Esophagus (tissue), 2 donors: ENCODE measurements at regions not wholly inside any gene's neighbourhood (a gene's known extent, or its start where the extent isn't known, plus 50 kb on each side); places are given as distances from the start of the nearest gene placed in this dataset.
"Not testable (repeated sequence)": the region's sequence is repeated elsewhere in the genome, so short reads cannot be mapped to it uniquely, and the experiment has no call there.

Source experiments
- H3K27ac ChIP-seq, 2 donors: one replicate each; pipeline ENCODE4 v1.5.1; 2013; ENCODE audit warnings: low read depth in 2 of 2, mild to moderate bottlenecking in 2 of 2, inconsistent platforms in 1 of 2, low read length in 1 of 2, moderate library complexity in 1 of 2
- H3K27me3 ChIP-seq, 2 donors: one replicate each; pipeline ENCODE4 v1.6.1; 2013; ENCODE audit warnings: low read length in 2 of 2, control low read depth in 1 of 2, mild to moderate bottlenecking in 1 of 2; ENCODE audit not compliant: insufficient read depth in 2 of 2, control insufficient read depth in 1 of 2
- H3K36me3 ChIP-seq, 2 donors: one replicate each; pipeline ENCODE4 v1.6.1; 2013; ENCODE audit warnings: low read length in 1 of 2; ENCODE audit not compliant: control insufficient read depth in 2 of 2, insufficient read depth in 2 of 2
- H3K4me1 ChIP-seq, 2 donors: one replicate each; pipeline ENCODE4 v1.6.1; 2013; ENCODE audit warnings: low read length in 1 of 2; ENCODE audit not compliant: control insufficient read depth in 2 of 2, insufficient read depth in 2 of 2
- H3K4me3 ChIP-seq, 2 donors: one replicate each; pipeline ENCODE4 v1.5.1; 2013; ENCODE audit warnings: low read length in 2 of 2, mild to moderate bottlenecking in 2 of 2, low read depth in 1 of 2, moderate library complexity in 1 of 2
- H3K9me3 ChIP-seq, 2 donors: one replicate each; pipeline ENCODE4 v1.6.1; 2013; ENCODE audit warnings: mild to moderate bottlenecking in 2 of 2, low read depth in 1 of 2, low read length in 1 of 2, moderate library complexity in 1 of 2; ENCODE audit not compliant: control insufficient read depth in 2 of 2, insufficient read depth in 1 of 2
- WGBS, 2 donors: extraction: QIAGEN DNeasy Blood & Tissue Kit; methylation state at CpG; one replicate each; pipeline ENCODE4 v1.1.7; 2013; 5-methylcytosine and 5-hydroxymethylcytosine counted together
- donor health status: healthy with polysubstance abuse.
- donor health status: Bipolar disorder and iron deficiency.

DNA sequence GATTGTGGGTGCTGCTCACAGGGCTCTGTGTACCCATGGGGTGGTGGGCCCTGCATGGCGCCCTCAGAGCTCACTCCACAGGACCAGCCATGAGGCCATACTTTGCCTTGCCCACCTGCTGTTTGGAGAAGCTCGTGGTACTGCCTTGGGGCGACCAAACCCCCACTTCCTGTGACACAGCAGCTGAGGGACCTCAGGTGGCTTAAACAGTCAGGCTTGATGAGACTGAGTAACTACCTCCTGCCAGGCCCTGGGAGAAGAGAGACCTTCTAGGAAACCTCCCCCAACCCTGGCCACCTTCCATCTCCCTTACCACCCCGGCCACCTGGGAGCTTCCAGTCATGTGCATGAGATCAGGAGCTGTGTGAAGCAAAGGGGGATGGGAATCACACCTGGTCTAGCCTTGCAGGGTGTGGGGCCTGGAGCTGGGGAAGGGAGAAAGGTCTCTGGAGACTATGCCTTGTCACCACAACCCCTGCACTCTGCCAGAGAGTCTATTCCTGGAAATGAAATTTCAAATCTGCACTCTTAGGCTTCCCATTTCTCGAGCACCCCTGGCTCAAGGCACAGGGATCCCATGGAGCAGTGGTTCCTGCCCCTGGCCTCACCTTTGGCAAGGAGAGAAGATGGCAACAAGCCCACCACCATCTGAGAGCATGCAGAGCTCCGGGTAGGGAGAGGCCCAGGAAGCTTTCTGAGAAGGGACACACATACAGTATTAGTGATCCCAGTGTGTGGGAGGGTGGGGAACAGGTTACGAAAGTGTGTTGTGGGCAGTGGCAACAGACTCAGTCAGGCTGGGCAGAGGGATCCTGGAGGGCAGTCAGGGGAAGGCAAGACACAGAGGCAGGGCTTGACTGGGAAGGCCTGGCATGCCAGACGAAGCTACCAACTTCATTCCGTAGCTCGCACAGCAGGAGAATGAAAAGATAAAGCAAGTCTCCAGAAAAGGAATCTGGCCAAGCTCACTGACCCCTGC lies 125.0 kb downstream of the URI1 start:
- Histone ChIP-seq H3K4me3 (no peak overlapping the region), H3K27ac (no peak overlapping the region), H3K4me1 (peaks cover 0 to 3% of the 10 kb centered on the region in 2 donors), H3K27me3 (no peaks in the 10 kb centered on the region), H3K36me3 (no peaks in the 10 kb centered on the region), H3K9me3 (no peaks in the 10 kb centered on the region)
- WGBS, 2 donors: 80% methylated on average over 10 of the region's 10 CpGs

- H3K4me1 ChIP-seq, H3K27me3 ChIP-seq, H3K36me3 ChIP-seq, H3K4me3 ChIP-seq, H3K27ac ChIP-seq, H3K9me3 ChIP-seq: not testable (repeated sequence)
- WGBS, 2 donors: 86 to 90% methylated on average over 2 of the region's 2 CpGs
Measured at GRCh38 chr19:30067956-30068506, 126.0 kb downstream of the URI1 start.

- H3K4me1 ChIP-seq: peaks cover 4 to 12% of the 10 kb centered on the region in 2 donors
- H3K9me3 ChIP-seq: no peaks in the 10 kb centered on the region
- H3K27me3 ChIP-seq: no peaks in the 10 kb centered on the region
- H3K27ac ChIP-seq: no peak overlapping the region
- 82 to 87% methylated on average over 2 of the region's 2 CpGs for WGBS, 2 donors
- no peaks in the 10 kb centered on the region for H3K36me3 ChIP-seq
- H3K4me3 ChIP-seq: no peak overlapping the region
Measured at GRCh38 chr19:30068528-30069395, 126.7 kb downstream of the URI1 start.

DNA sequence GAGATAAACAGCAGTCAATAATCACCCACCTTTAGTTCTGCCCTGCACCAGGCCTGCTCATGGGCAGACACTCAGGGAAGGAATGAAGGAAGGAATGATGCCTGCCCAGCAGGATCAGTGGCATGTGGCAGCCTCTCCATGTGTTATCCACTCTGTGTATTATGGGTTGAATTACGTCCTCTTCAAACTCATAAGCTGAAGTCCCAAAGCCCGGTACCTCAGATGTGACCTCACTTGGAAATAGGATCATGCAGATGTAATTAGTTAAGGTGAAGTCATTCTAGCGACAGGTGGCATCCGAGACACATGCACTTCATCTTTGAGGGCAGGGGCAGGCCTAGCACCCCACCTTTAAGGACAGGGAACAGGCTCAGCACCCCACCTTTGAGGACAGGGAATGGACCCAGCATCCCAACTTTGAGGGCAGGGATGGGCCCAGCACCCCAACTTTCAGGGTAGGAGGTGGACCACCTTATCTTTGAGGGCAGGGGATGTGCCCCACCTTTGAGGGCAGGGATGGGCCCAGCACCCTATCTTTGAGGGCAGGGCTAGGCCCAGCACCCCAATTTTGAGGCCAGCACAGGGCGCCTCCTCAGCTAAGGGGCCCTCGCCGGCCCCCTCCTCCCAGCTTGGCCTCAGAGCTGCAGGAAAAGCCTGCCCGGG lies 127.6 kb downstream of the URI1 start:
- no peak overlapping the region for H3K4me3 ChIP-seq
- no peaks in the 10 kb centered on the region for H3K27me3 ChIP-seq
- 58% methylated on average over 8 of the region's 8 CpGs for WGBS, 2 donors
- no peaks in the 10 kb centered on the region for H3K9me3 ChIP-seq
- H3K27ac ChIP-seq: no peak overlapping the region
- H3K4me1 ChIP-seq: peaks cover 4 to 15% of the 10 kb centered on the region in 2 donors
- no peaks in the 10 kb centered on the region for H3K36me3 ChIP-seq

- Histone ChIP-seq H3K36me3 (no peaks in the 10 kb centered on the region), H3K4me3 (no peak overlapping the region), H3K9me3 (no peaks in the 10 kb centered on the region), H3K27ac (no peak overlapping the region), H3K27me3 (no peaks in the 10 kb centered on the region), H3K4me1 (peaks cover 4 to 17% of the 10 kb centered on the region in 2 donors)
- WGBS, 2 donors: 58 to 60% methylated on average over 29 of the region's 29 CpGs
Measured at GRCh38 chr19:30070198-30070967, 128.3 kb downstream of the URI1 start.

DNA sequence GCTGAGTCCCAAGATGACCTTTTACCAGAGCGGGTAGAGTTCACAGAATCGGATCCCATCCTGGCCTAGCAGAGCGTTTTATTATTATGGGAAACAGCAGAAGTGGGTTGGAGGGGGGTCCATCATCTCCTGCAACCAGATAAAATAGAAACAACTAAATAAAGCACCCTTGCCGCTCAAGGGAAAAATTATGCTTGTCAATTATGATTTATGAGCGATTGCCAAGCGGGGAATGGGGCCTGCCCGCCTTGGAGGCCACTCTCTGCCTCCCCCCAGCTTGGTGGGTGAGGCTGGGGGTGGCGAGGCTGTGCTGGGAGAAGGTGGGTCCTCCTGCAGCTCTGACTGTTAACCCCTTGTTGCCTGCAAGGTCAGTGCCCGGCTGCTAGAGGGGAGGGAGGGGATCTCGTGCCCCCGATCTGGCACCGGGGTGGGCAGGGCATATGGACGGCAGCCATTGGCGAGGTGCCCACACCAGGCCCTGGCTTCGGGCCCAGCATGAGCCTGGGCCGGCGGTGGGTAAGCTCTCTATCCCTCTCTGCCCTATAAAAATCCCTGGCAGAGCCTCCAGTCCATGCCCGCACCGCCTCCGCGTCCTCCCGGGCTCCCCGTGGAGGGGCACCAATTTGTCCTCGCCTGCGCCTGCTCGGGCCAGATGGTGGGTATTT lies 129.1 kb downstream of the URI1 start:
- H3K4me3 ChIP-seq: no peak overlapping the region
- no peak overlapping the region for H3K27ac ChIP-seq
- H3K27me3 ChIP-seq: no peaks in the 10 kb centered on the region
- 53 to 65% methylated on average over 26 of the region's 26 CpGs for WGBS, 2 donors
- no peaks in the 10 kb centered on the region for H3K36me3 ChIP-seq
- peaks cover 4 to 17% of the 10 kb centered on the region in 2 donors for H3K4me1 ChIP-seq
- H3K9me3 ChIP-seq: no peaks in the 10 kb centered on the region

- WGBS, 2 donors: 92 to 94% methylated on average over 15 of the region's 15 CpGs
- no peaks in the 10 kb centered on the region for H3K9me3 ChIP-seq
Measured at GRCh38 chr19:30071871-30072270, 129.8 kb downstream of the URI1 start.

GRCh38 chr19:30073152-30074000 lies 131.3 kb downstream of the URI1 start:
- Histone ChIP-seq H3K4me3 (no peak overlapping the region), H3K27ac (no peak overlapping the region), H3K9me3 (no peaks in the 10 kb centered on the region), H3K36me3 (no peaks in the 10 kb centered on the region), H3K4me1 (peaks cover 4 to 17% of the 10 kb centered on the region in 2 donors), H3K27me3 (no peaks in the 10 kb centered on the region)
- 65 to 79% methylated on average over 16 of the region's 16 CpGs for WGBS, 2 donors

More at GRCh38 chr19:30071871-30072270, 129.8 kb downstream of the URI1 start:
- Histone ChIP-seq H3K36me3 (no peaks in the 10 kb centered on the region), H3K4me1 (peaks cover 4 to 17% of the 10 kb centered on the region in 2 donors), H3K27me3 (no peaks in the 10 kb centered on the region), H3K27ac (no peak overlapping the region), H3K4me3 (no peak overlapping the region)
